ENCODE measurements at regions not wholly inside any gene's neighbourhood (a gene's known extent, or its start where the extent isn't known, plus 50 kb on each side); places are given as distances from the start of the nearest gene placed in this dataset.
"Not testable (repeated sequence)": the region's sequence is repeated elsewhere in the genome, so short reads cannot be mapped to it uniquely, and the experiment has no call there.

GRCh38 chr3:3927198-3927597 is 128.0 kb downstream of the LRRN1 start:
- intact Hi-C loops (cut with DNase I), result no loop called here
- Histone ChIP-seq H3K27me3 (no peaks in the 10 kb centered on the region), H3K27ac (no peak overlapping the region), H3K36me3 (no peaks in the 10 kb centered on the region), H3K4me1 (no peaks in the 10 kb centered on the region), H3K9me3 (peaks cover 0 to 10% of the 10 kb centered on the region in 2 donors), H3K4me3 (no peak overlapping the region)
- no peak for TF ChIP-seq CTCF (IDR thresholded peaks at IDR 0.05)
- DNase-seq (ENCODE audit: low spot score in 2 of 2), result no peak

GRCh38 chr3:3927965-3928364 is 128.7 kb downstream of the LRRN1 start:
- no peak for TF ChIP-seq CTCF (IDR thresholded peaks at IDR 0.05)
- H3K27ac ChIP-seq, result no peak overlapping the region
- no peaks in the 10 kb centered on the region for H3K27me3 ChIP-seq
- DNase-seq (ENCODE audit: low spot score in 2 of 2), result no peak
- no peaks in the 10 kb centered on the region for H3K36me3 ChIP-seq
- intact Hi-C loops (cut with DNase I), result no loop called here
- H3K4me3 ChIP-seq, result no peak overlapping the region
- H3K9me3 ChIP-seq, result peaks cover 0 to 10% of the 10 kb centered on the region in 2 donors
- H3K4me1 ChIP-seq, result no peaks in the 10 kb centered on the region

- H3K4me3 ChIP-seq; H3K36me3 ChIP-seq; intact Hi-C loops (cut with DNase I); H3K4me1 ChIP-seq; H3K27ac ChIP-seq; H3K27me3 ChIP-seq; DNase-seq (ENCODE audit: low spot score in 2 of 2): not testable (repeated sequence)
- H3K9me3 ChIP-seq, result peaks cover 0 to 30% of the 10 kb centered on the region in 2 donors
Observed at GRCh38 chr3:3941380-3941779, 142.1 kb downstream of the LRRN1 start.

GRCh38 chr3:3951071-3951470 is 151.8 kb downstream of the LRRN1 start:
- H3K4me3 ChIP-seq, result no peak overlapping the region
- H3K9me3 ChIP-seq, result peaks cover 0 to 3% of the 10 kb centered on the region in 2 donors
- intact Hi-C loops (cut with DNase I), result no loop called here
- no peak for TF ChIP-seq CTCF (IDR thresholded peaks at IDR 0.05)
- no peak for DNase-seq (ENCODE audit: low spot score in 2 of 2)
- no peaks in the 10 kb centered on the region for H3K36me3 ChIP-seq
- no peaks in the 10 kb centered on the region for H3K27me3 ChIP-seq
- no peak overlapping the region for H3K27ac ChIP-seq
- no peaks in the 10 kb centered on the region for H3K4me1 ChIP-seq

- Histone ChIP-seq H3K27me3 (no peaks in the 10 kb centered on the region), H3K27ac (no peak overlapping the region), H3K4me1 (no peaks in the 10 kb centered on the region), H3K9me3 (peaks cover 0 to 3% of the 10 kb centered on the region in 2 donors), H3K4me3 (no peak overlapping the region), H3K36me3 (no peaks in the 10 kb centered on the region)
- TF ChIP-seq CTCF (IDR thresholded peaks at IDR 0.05), result no peak
- intact Hi-C loops (cut with DNase I), result no loop called here
- no peak for DNase-seq (ENCODE audit: low spot score in 2 of 2)
Observed at GRCh38 chr3:3951501-3951900, 152.3 kb downstream of the LRRN1 start.

GRCh38 chr3:3962867-3963266 is 163.6 kb downstream of the LRRN1 start:
- H3K36me3 ChIP-seq; H3K27me3 ChIP-seq; H3K4me3 ChIP-seq; H3K9me3 ChIP-seq; DNase-seq (ENCODE audit: low spot score in 2 of 2); intact Hi-C loops (cut with DNase I); H3K4me1 ChIP-seq; H3K27ac ChIP-seq: not testable (repeated sequence)

- Histone ChIP-seq H3K9me3 (no peaks in the 10 kb centered on the region), H3K27me3 (no peaks in the 10 kb centered on the region), H3K36me3 (no peaks in the 10 kb centered on the region), H3K4me1 (no peaks in the 10 kb centered on the region), H3K4me3 (no peak overlapping the region), H3K27ac (no peak overlapping the region)
- intact Hi-C loops (cut with DNase I), result no loop called here
- TF ChIP-seq CTCF (IDR thresholded peaks at IDR 0.05), result no peak
- no peak for DNase-seq (ENCODE audit: low spot score in 2 of 2)
Observed at GRCh38 chr3:3984053-3984452, 184.8 kb downstream of the LRRN1 start.
